Breast epithelium (tissue), 3 donors: ENCODE measurements at regions not wholly inside any gene's neighbourhood (a gene's known extent, or its start where the extent isn't known, plus 50 kb on each side); places are given as distances from the start of the nearest gene placed in this dataset.

Experiments used
- CTCF ChIP-seq, 3 donors: fragments of 450-650 bp; IDR thresholded peaks; one replicate each; pipeline ENCODE4 v1.5.1; 2016 to 2017; ENCODE audit warnings: antibody characterized with exemption in 3 of 3, mild to moderate bottlenecking in 3 of 3, moderate library complexity in 3 of 3
- POLR2A ChIP-seq: fragments of 450-650 bp; IDR thresholded peaks from one replicate; pipeline ENCODE4 v1.6.1; 2016; ENCODE audit warnings: antibody characterized with exemption, mild to moderate bottlenecking, moderate library complexity
- POLR2AphosphoS5 ChIP-seq, 3 donors: sonication (generic); formaldehyde crosslinking; IDR thresholded peaks; one replicate each; pipeline ENCODE4 v1.6.1; 2017; ENCODE audit warnings: antibody characterized with exemption in 3 of 3

GRCh38 chr12:91922674-91923073, 223.0 kb downstream of the BTG1 start:
- TF ChIP-seq CTCF (IDR thresholded peaks at IDR 0.05) (no peak), POLR2A (no peak), POLR2AphosphoS5 (IDR thresholded peaks at IDR 0.05) (no peak)
